Naive thymus-derived CD4-positive, alpha-beta T cell (primary cell): ENCODE measurements at regions not wholly inside any gene's neighbourhood (a gene's known extent, or its start where the extent isn't known, plus 50 kb on each side); places are given as distances from the start of the nearest gene placed in this dataset.

Experiments
- ATAC-seq: fragments of 150-1000 bp; cut with Tn5 transposase; 2 replicates; pipeline ENCODE4 v1.10.0; 2021; ENCODE audit warnings: mild to moderate bottlenecking, moderate library complexity
- CTCF ChIA-PET: fragments of 350-600 bp; sonication (Branson Sonifier 250); formaldehyde crosslinking; loops from one replicate; lab custom pipeline; 2021; ENCODE audit warnings: antibody characterized with exemption; lab: Charles Lee
- POLR2A ChIA-PET: fragments of 350-600 bp; sonication (Branson Sonifier 250); formaldehyde crosslinking; loops from one replicate; lab custom pipeline; 2021; ENCODE audit warnings: antibody characterized with exemption, inconsistent platforms; lab: Charles Lee
- DNase-seq, 9 donors: peaks; one replicate each; pipeline versions ENCODE4 v3.0.0 to v3.0.0-alpha.2; 2020 to 2022; ENCODE audit warnings: mixed read lengths in 1 of 9
- H3K27ac ChIP-seq: one replicate; pipeline ENCODE4 v1.7.0; 2013; ENCODE audit warnings: mild to moderate bottlenecking, low read depth, low read length, moderate library complexity
- H3K27me3 ChIP-seq, 2 donors: one replicate each; pipeline ENCODE4 v1.7.0; 2013; ENCODE audit warnings: low read length in 2 of 2, mild to moderate bottlenecking in 2 of 2, moderate library complexity in 2 of 2; ENCODE audit not compliant: control insufficient read depth in 2 of 2, insufficient read depth in 2 of 2
- H3K36me3 ChIP-seq, 3 experiments: 1 replicate in 2 of 3; 2 replicates in 1 of 3; pipeline ENCODE4 v1.7.0; 2013; ENCODE audit warnings: low read length in 3 of 3, mild to moderate bottlenecking in 3 of 3, moderate library complexity in 1 of 3; ENCODE audit not compliant: insufficient read depth in 3 of 3, control insufficient read depth in 2 of 3
- H3K4me1 ChIP-seq, 2 donors: one replicate each; pipeline ENCODE4 v1.7.0; 2013; ENCODE audit warnings: low read length in 2 of 2, mild to moderate bottlenecking in 2 of 2, moderate library complexity in 1 of 2; ENCODE audit not compliant: control insufficient read depth in 2 of 2, insufficient read depth in 2 of 2
- H3K4me3 ChIP-seq: 2 replicates; pipeline ENCODE4 v1.7.0; 2013; ENCODE audit warnings: mild to moderate bottlenecking, low read length
- H3K9me3 ChIP-seq, 3 experiments: 1 replicate in 2 of 3; 2 replicates in 1 of 3; pipeline ENCODE4 v1.7.0; 2013; ENCODE audit warnings: low read length in 3 of 3; ENCODE audit not compliant: control insufficient read depth in 2 of 3
- H3K27ac Mint-ChIP-seq, 9 donors: one replicate each; pipeline ENCODE4 v1.8.0; 2020 to 2022; ENCODE audit warnings: mixed read lengths in 9 of 9, mild to moderate bottlenecking in 8 of 9, moderate library complexity in 5 of 9, inconsistent platforms in 2 of 9
- H3K27me3 Mint-ChIP-seq, 5 donors: one replicate each; pipeline ENCODE4 v1.8.0; 2021 to 2022; ENCODE audit warnings: mixed read lengths in 5 of 5, mild to moderate bottlenecking in 1 of 5
- H3K36me3 Mint-ChIP-seq, 5 donors: one replicate each; pipeline ENCODE4 v1.8.0; 2020 to 2022; ENCODE audit warnings: mixed read lengths in 5 of 5, mild to moderate bottlenecking in 3 of 5, inconsistent platforms in 1 of 5
- H3K4me1 Mint-ChIP-seq, 7 donors: one replicate each; pipeline ENCODE4 v1.8.0; 2020 to 2022; ENCODE audit warnings: mixed read lengths in 7 of 7, mild to moderate bottlenecking in 3 of 7, inconsistent platforms in 1 of 7
- H3K4me3 Mint-ChIP-seq, 10 donors: one replicate each; pipeline ENCODE4 v1.8.0; 2020 to 2022; ENCODE audit warnings: mild to moderate bottlenecking in 10 of 10, mixed read lengths in 10 of 10, moderate library complexity in 6 of 10, inconsistent platforms in 2 of 10
- H3K9me3 Mint-ChIP-seq, 11 donors: one replicate each; pipeline ENCODE4 v1.8.0; 2020 to 2022; ENCODE audit warnings: mixed read lengths in 11 of 11, mild to moderate bottlenecking in 4 of 11, inconsistent platforms in 1 of 11, moderate library complexity in 1 of 11
- intact Hi-C, 2 donors: fragments of 100-400 bp; cut with micrococcal nuclease; formaldehyde crosslinking; loops; one replicate each; pipeline ENCODE4 v1.15.1; 2023

- no peaks in the 10 kb centered on the region for H3K9me3 ChIP-seq
- Mint-ChIP-seq H3K9me3 (peaks cover 0 to 17% (median 3%) of the 10 kb centered on the region in 11 donors), H3K4me1 (no peaks in the 10 kb centered on the region), H3K27ac (no peak overlapping the region), H3K27me3 (peaks cover 0 to 3% (median 0%) of the 10 kb centered on the region in 5 donors), H3K4me3 (no peak overlapping the region), H3K36me3 (peaks cover 0 to 3% (median 0%) of the 10 kb centered on the region in 5 donors)
- no peaks in the 10 kb centered on the region for H3K36me3 ChIP-seq
- H3K27me3 ChIP-seq = no peaks in the 10 kb centered on the region
- no peak for ATAC-seq
- H3K4me1 ChIP-seq = no peaks in the 10 kb centered on the region
- intact Hi-C loops = no loop called here
- POLR2A ChIA-PET = no interaction called here
- CTCF ChIA-PET = no interaction called here
- H3K27ac ChIP-seq = no peak overlapping the region
- no peak overlapping the region for H3K4me3 ChIP-seq
- no peak for DNase-seq
These were observed 195.9 kb upstream of the PMFBP1 start for GRCh38 chr16:72367851-72368250.

GRCh38 chr16:72362973-72363372 lies 191.0 kb upstream of the PMFBP1 start:
- no peaks in the 10 kb centered on the region for H3K36me3 ChIP-seq
- POLR2A ChIA-PET = no interaction called here
- H3K4me3 ChIP-seq = no peak overlapping the region
- peaks cover 0 to 3% (median 0%) of the 10 kb centered on the region in 5 donors for H3K27me3 Mint-ChIP-seq
- H3K4me3 Mint-ChIP-seq = no peak overlapping the region
- ATAC-seq (no peak), DNase-seq (no peak)
- H3K27ac ChIP-seq = no peak overlapping the region
- intact Hi-C loops = no loop called here
- peaks cover 0 to 16% (median 3%) of the 10 kb centered on the region in 11 donors for H3K9me3 Mint-ChIP-seq
- no peaks in the 10 kb centered on the region for H3K9me3 ChIP-seq
- peaks cover 0 to 3% (median 0%) of the 10 kb centered on the region in 5 donors for H3K36me3 Mint-ChIP-seq
- no peaks in the 10 kb centered on the region for H3K4me1 ChIP-seq
- H3K27ac Mint-ChIP-seq = no peak overlapping the region
- H3K4me1 Mint-ChIP-seq = no peaks in the 10 kb centered on the region
- CTCF ChIA-PET = no interaction called here
- H3K27me3 ChIP-seq = no peaks in the 10 kb centered on the region

- no peak overlapping the region for H3K27ac ChIP-seq
- H3K9me3 ChIP-seq = no peaks in the 10 kb centered on the region
- H3K4me1 ChIP-seq = no peaks in the 10 kb centered on the region
- Mint-ChIP-seq H3K27ac (no peak overlapping the region), H3K4me3 (no peak overlapping the region), H3K36me3 (peaks cover 0 to 1% (median 0%) of the 10 kb centered on the region in 5 donors), H3K9me3 (peaks cover 0 to 11% (median 1%) of the 10 kb centered on the region in 11 donors), H3K4me1 (no peaks in the 10 kb centered on the region), H3K27me3 (peaks cover 0 to 2% (median 0%) of the 10 kb centered on the region in 5 donors)
- DNase-seq = no peak
- intact Hi-C loops = no loop called here
- no peaks in the 10 kb centered on the region for H3K27me3 ChIP-seq
- no peaks in the 10 kb centered on the region for H3K36me3 ChIP-seq
- CTCF ChIA-PET = no interaction called here
- POLR2A ChIA-PET = no interaction called here
- ATAC-seq = no peak
- no peak overlapping the region for H3K4me3 ChIP-seq
These were observed 190.5 kb upstream of the PMFBP1 start for GRCh38 chr16:72362476-72362875.

- H3K4me3 Mint-ChIP-seq = no peak overlapping the region
- Histone ChIP-seq H3K36me3 (no peaks in the 10 kb centered on the region), H3K9me3 (no peaks in the 10 kb centered on the region), H3K27ac (no peak overlapping the region), H3K4me3 (no peak overlapping the region), H3K4me1 (no peaks in the 10 kb centered on the region), H3K27me3 (no peaks in the 10 kb centered on the region)
- no peaks in the 10 kb centered on the region for H3K4me1 Mint-ChIP-seq
- no peak for DNase-seq
- ChIA-PET CTCF (no interaction called here), POLR2A (no interaction called here)
- intact Hi-C loops = no loop called here
- no peak for ATAC-seq
- H3K27me3 Mint-ChIP-seq = no peaks in the 10 kb centered on the region
- no peak overlapping the region for H3K27ac Mint-ChIP-seq
- no peaks in the 10 kb centered on the region for H3K36me3 Mint-ChIP-seq
- H3K9me3 Mint-ChIP-seq = peaks cover 0 to 3% (median 0%) of the 10 kb centered on the region in 11 donors
These were observed 186.0 kb upstream of the PMFBP1 start for GRCh38 chr16:72357910-72358309.

GRCh38 chr16:72355561-72355960 lies 183.6 kb upstream of the PMFBP1 start:
- Mint-ChIP-seq H3K27me3 (no peaks in the 10 kb centered on the region), H3K36me3 (no peaks in the 10 kb centered on the region), H3K9me3 (peaks cover 0 to 3% (median 0%) of the 10 kb centered on the region in 11 donors), H3K27ac (no peak overlapping the region), H3K4me1 (no peaks in the 10 kb centered on the region), H3K4me3 (no peak overlapping the region)
- DNase-seq = no peak
- no peaks in the 10 kb centered on the region for H3K4me1 ChIP-seq
- H3K4me3 ChIP-seq = no peak overlapping the region
- no peaks in the 10 kb centered on the region for H3K9me3 ChIP-seq
- intact Hi-C loops = no loop called here
- H3K27me3 ChIP-seq = no peaks in the 10 kb centered on the region
- CTCF ChIA-PET = no interaction called here
- no peak overlapping the region for H3K27ac ChIP-seq
- ATAC-seq = no peak
- H3K36me3 ChIP-seq = no peaks in the 10 kb centered on the region
- POLR2A ChIA-PET = no interaction called here

GRCh38 chr16:72349719-72350118 lies 177.8 kb upstream of the PMFBP1 start:
- H3K27ac Mint-ChIP-seq = no peak overlapping the region
- Histone ChIP-seq H3K27me3 (no peaks in the 10 kb centered on the region), H3K9me3 (no peaks in the 10 kb centered on the region), H3K27ac (no peak overlapping the region), H3K4me3 (no peak overlapping the region), H3K4me1 (no peaks in the 10 kb centered on the region), H3K36me3 (no peaks in the 10 kb centered on the region)
- H3K4me3 Mint-ChIP-seq = no peak overlapping the region
- ChIA-PET CTCF (no interaction called here), POLR2A (no interaction called here)
- H3K4me1 Mint-ChIP-seq = no peaks in the 10 kb centered on the region
- ATAC-seq (no peak), DNase-seq (no peak)
- H3K36me3 Mint-ChIP-seq = no peaks in the 10 kb centered on the region
- H3K27me3 Mint-ChIP-seq = no peaks in the 10 kb centered on the region
- intact Hi-C loops = no loop called here
- H3K9me3 Mint-ChIP-seq = peaks cover 0 to 3% (median 0%) of the 10 kb centered on the region in 11 donors

GRCh38 chr16:72332926-72333325 lies 161.0 kb upstream of the PMFBP1 start:
- no peaks in the 10 kb centered on the region for H3K4me1 ChIP-seq
- Mint-ChIP-seq H3K36me3 (no peaks in the 10 kb centered on the region), H3K4me1 (no peaks in the 10 kb centered on the region), H3K9me3 (peaks cover 1 to 60% (median 12%) of the 10 kb centered on the region in 11 donors), H3K4me3 (no peak overlapping the region), H3K27ac (no peak overlapping the region), H3K27me3 (no peaks in the 10 kb centered on the region)
- CTCF ChIA-PET = no interaction called here
- intact Hi-C loops = no loop called here
- H3K4me3 ChIP-seq = no peak overlapping the region
- H3K27me3 ChIP-seq = no peaks in the 10 kb centered on the region
- POLR2A ChIA-PET = no interaction called here
- H3K27ac ChIP-seq = no peak overlapping the region
- no peak for ATAC-seq
- no peak for DNase-seq
- H3K36me3 ChIP-seq = no peaks in the 10 kb centered on the region
- no peaks in the 10 kb centered on the region for H3K9me3 ChIP-seq
